Left lung (tissue), 4 donors: ENCODE measurements at regions not wholly inside any gene's neighbourhood (a gene's known extent, or its start where the extent isn't known, plus 50 kb on each side); places are given as distances from the start of the nearest gene placed in this dataset.
A peak's percentile ranks its signal among the peaks of the same experiment; 100 is the strongest.

ENCODE experiments used
- ATAC-seq: fragments of 200-7000 bp; cut with Tn5 transposase; one replicate; pipeline ENCODE4 v1.9.1; 2020; ENCODE audit warnings: moderate library complexity
- DNase-seq, 4 donors: peaks; one replicate each; pipeline ENCODE4 v3.0.0-alpha.2; 2013 to 2020
- H3K27ac ChIP-seq, 2 donors: fragments of 200-600 bp; sonication (generic) in 1 of 2; one replicate each; pipeline versions ENCODE4 v1.5.0 to v1.8.0; 2020 to 2021
- H3K27me3 ChIP-seq, 2 donors: fragments of 200-600 bp; sonication (generic) in 1 of 2; one replicate each; pipeline versions ENCODE4 v1.5.0 to v1.8.0; 2020 to 2021
- H3K36me3 ChIP-seq, 2 donors: fragments of 200-600 bp; sonication (generic) in 1 of 2; one replicate each; pipeline versions ENCODE4 v1.5.0 to v1.8.0; 2020 to 2021
- H3K4me1 ChIP-seq, 2 donors: fragments of 200-600 bp; one replicate each; pipeline ENCODE4 v1.8.0; 2021
- H3K4me3 ChIP-seq, 2 donors: fragments of 200-600 bp; sonication (generic) in 1 of 2; one replicate each; pipeline versions ENCODE4 v1.5.0 to v1.8.0; 2020 to 2021; ENCODE audit warnings: mild to moderate bottlenecking in 1 of 2
- H3K9me3 ChIP-seq, 2 donors: fragments of 200-600 bp; sonication (generic) in 1 of 2; one replicate each; pipeline versions ENCODE4 v1.5.0 to v1.8.0; 2020 to 2021
- CTCF ChIP-seq, 2 donors: fragments of 200-600 bp; sonication (generic) in 1 of 2; IDR thresholded peaks; one replicate each; pipeline versions ENCODE4 v1.5.0 to v1.8.0; 2021; ENCODE audit warnings: antibody characterized with exemption in 2 of 2
- intact Hi-C, 2 donors: fragments of 100-400 bp; cut with DNase I; formaldehyde crosslinking; loops; one replicate each; pipeline versions ENCODE4 v1.11.2 to v1.14.2; 2022
- donor health status: DM: no; HTN: yes; CAD: no.
- donor health status: DM: no; HTN: no; CAD: no.

GRCh38 chr2:133712369-133712768 lies 144.1 kb upstream of the NCKAP5 start:
- DNase-seq (no peak), ATAC-seq (no peak)
- Histone ChIP-seq H3K27ac (no peak overlapping the region), H3K27me3 (no peaks in the 10 kb centered on the region), H3K4me1 (no peaks in the 10 kb centered on the region), H3K4me3 (no peak overlapping the region), H3K9me3 (peaks cover 0 to 10% of the 10 kb centered on the region in 2 donors), H3K36me3 (no peaks in the 10 kb centered on the region)
- TF ChIP-seq CTCF (IDR thresholded peaks at IDR 0.05): no peak
- intact Hi-C loops: no loop called here

- H3K4me3 ChIP-seq: no peak overlapping the region
- no peak for TF ChIP-seq CTCF (IDR thresholded peaks at IDR 0.05)
- intact Hi-C loops: no loop called here
- H3K27me3 ChIP-seq: no peaks in the 10 kb centered on the region
- H3K27ac ChIP-seq: no peak overlapping the region
- peaks cover 0 to 10% of the 10 kb centered on the region in 2 donors for H3K9me3 ChIP-seq
- H3K36me3 ChIP-seq: no peaks in the 10 kb centered on the region
- no peak for ATAC-seq
- no peaks in the 10 kb centered on the region for H3K4me1 ChIP-seq
- no peak for DNase-seq
Observed at GRCh38 chr2:133713049-133713580, 144.9 kb upstream of the NCKAP5 start.

GRCh38 chr2:133716166-133716565 lies 147.9 kb upstream of the NCKAP5 start:
- Histone ChIP-seq H3K4me3 (no peak overlapping the region), H3K27ac (no peak overlapping the region), H3K9me3 (no peaks in the 10 kb centered on the region), H3K4me1 (no peaks in the 10 kb centered on the region), H3K27me3 (no peaks in the 10 kb centered on the region), H3K36me3 (no peaks in the 10 kb centered on the region)
- DNase-seq: no peak
- no peak for ATAC-seq
- no peak for TF ChIP-seq CTCF (IDR thresholded peaks at IDR 0.05)
- intact Hi-C loops: no loop called here

GRCh38 chr2:133717497-133717896 lies 149.2 kb upstream of the NCKAP5 start:
- Histone ChIP-seq H3K27me3 (no peaks in the 10 kb centered on the region), H3K9me3 (no peaks in the 10 kb centered on the region), H3K4me3 (no peak overlapping the region), H3K27ac (no peak overlapping the region), H3K36me3 (no peaks in the 10 kb centered on the region), H3K4me1 (no peaks in the 10 kb centered on the region)
- DNase-seq: no peak
- no peak for TF ChIP-seq CTCF (IDR thresholded peaks at IDR 0.05)
- ATAC-seq: no peak
- intact Hi-C loops: no loop called here

GRCh38 chr2:133718688-133719201 lies 150.5 kb upstream of the NCKAP5 start:
- Histone ChIP-seq H3K27ac (no peak overlapping the region), H3K27me3 (no peaks in the 10 kb centered on the region), H3K9me3 (no peaks in the 10 kb centered on the region), H3K36me3 (no peaks in the 10 kb centered on the region), H3K4me1 (no peaks in the 10 kb centered on the region), H3K4me3 (no peak overlapping the region)
- intact Hi-C loops: no loop called here
- TF ChIP-seq CTCF (IDR thresholded peaks at IDR 0.05): no peak
- DNase-seq (no peak), ATAC-seq (peak; percentile 32)
